Activated CD8-positive, alpha-beta T cell treated with anti-CD3 and anti-CD28 coated beads for 36 hours (primary cell): ENCODE measurements at regions not wholly inside any gene's neighbourhood (a gene's known extent, or its start where the extent isn't known, plus 50 kb on each side); places are given as distances from the start of the nearest gene placed in this dataset.

ENCODE experiments used
- ATAC-seq: fragments of 200-7000 bp; cut with Tn5 transposase; one replicate; pipeline ENCODE4 v1.10.0; 2021; ENCODE audit warnings: mild to moderate bottlenecking, moderate library complexity
- CTCF ChIA-PET: fragments of 350-600 bp; sonication (Branson Sonifier 250); formaldehyde crosslinking; loops from one replicate; lab custom pipeline; 2021; ENCODE audit warnings: antibody characterized with exemption; lab: Charles Lee
- POLR2A ChIA-PET: fragments of 350-600 bp; sonication (Branson Sonifier 250); formaldehyde crosslinking; loops from one replicate; lab custom pipeline; 2021; ENCODE audit warnings: antibody characterized with exemption; lab: Charles Lee
- DNase-seq: peaks from one replicate; pipeline ENCODE4 v3.0.0-alpha.2; 2020
- H3K27ac Mint-ChIP-seq: one replicate; pipeline ENCODE4 v1.8.0; 2021; ENCODE audit warnings: mild to moderate bottlenecking, mixed read lengths
- H3K27me3 Mint-ChIP-seq: one replicate; pipeline ENCODE4 v1.8.0; 2021; ENCODE audit warnings: mixed read lengths
- H3K36me3 Mint-ChIP-seq: one replicate; pipeline ENCODE4 v1.8.0; 2021; ENCODE audit warnings: low read depth, mixed read lengths
- H3K4me1 Mint-ChIP-seq: one replicate; pipeline ENCODE4 v1.8.0; 2021; ENCODE audit warnings: low read depth, mixed read lengths
- H3K4me3 Mint-ChIP-seq: one replicate; pipeline ENCODE4 v1.8.0; 2021; ENCODE audit warnings: mild to moderate bottlenecking, moderate library complexity, mixed read lengths
- H3K9me3 Mint-ChIP-seq: one replicate; pipeline ENCODE4 v1.8.0; 2021; ENCODE audit warnings: mixed read lengths
- CTCF ChIP-seq: fragments of 200-600 bp; IDR thresholded peaks from one replicate; pipeline ENCODE4 v1.8.0; 2022; ENCODE audit warnings: antibody characterized with exemption, mild to moderate bottlenecking
- intact Hi-C: fragments of 100-400 bp; cut with micrococcal nuclease; formaldehyde crosslinking; loops from one replicate; pipeline ENCODE4 v1.10.0; 2022

- peak; percentile 66 for ATAC-seq
- ChIA-PET CTCF (interaction anchor here (1.5 kb wide), 1 partner anchor 178 kb away, joined by 4 read pairs; no protein-coding TSS in a partner anchor), POLR2A (no interaction called here)
- peaks cover 2% of the 10 kb centered on the region for H3K9me3 Mint-ChIP-seq
- peaks cover 9% of the 10 kb centered on the region for H3K4me1 Mint-ChIP-seq
- peak; percentile 56 for DNase-seq
- peaks cover 15% of the 10 kb centered on the region for H3K27me3 Mint-ChIP-seq
- intact Hi-C loops: no loop called here
- H3K36me3 Mint-ChIP-seq: no peaks in the 10 kb centered on the region
- TF ChIP-seq CTCF: no peak
- H3K27ac Mint-ChIP-seq: no peak overlapping the region
- H3K4me3 Mint-ChIP-seq: no peak overlapping the region
These were observed 174.9 kb upstream of the NRP1 start for GRCh38 chr10:33509231-33509831.

- ChIA-PET CTCF (interaction anchor here (1.5 kb wide), 1 partner anchor 177 kb away, joined by 4 read pairs; no protein-coding TSS in a partner anchor), POLR2A (no interaction called here)
- H3K4me3 Mint-ChIP-seq: no peak overlapping the region
- intact Hi-C loops: no loop called here
- H3K9me3 Mint-ChIP-seq: peaks cover 2% of the 10 kb centered on the region
- H3K27me3 Mint-ChIP-seq: peaks cover 15% of the 10 kb centered on the region
- DNase-seq (no peak), ATAC-seq (no peak)
- no peak overlapping the region for H3K27ac Mint-ChIP-seq
- H3K4me1 Mint-ChIP-seq: peaks cover 9% of the 10 kb centered on the region
- TF ChIP-seq CTCF: no peak
- no peaks in the 10 kb centered on the region for H3K36me3 Mint-ChIP-seq
These were observed 173.4 kb upstream of the NRP1 start for GRCh38 chr10:33507662-33508425.

DNA sequence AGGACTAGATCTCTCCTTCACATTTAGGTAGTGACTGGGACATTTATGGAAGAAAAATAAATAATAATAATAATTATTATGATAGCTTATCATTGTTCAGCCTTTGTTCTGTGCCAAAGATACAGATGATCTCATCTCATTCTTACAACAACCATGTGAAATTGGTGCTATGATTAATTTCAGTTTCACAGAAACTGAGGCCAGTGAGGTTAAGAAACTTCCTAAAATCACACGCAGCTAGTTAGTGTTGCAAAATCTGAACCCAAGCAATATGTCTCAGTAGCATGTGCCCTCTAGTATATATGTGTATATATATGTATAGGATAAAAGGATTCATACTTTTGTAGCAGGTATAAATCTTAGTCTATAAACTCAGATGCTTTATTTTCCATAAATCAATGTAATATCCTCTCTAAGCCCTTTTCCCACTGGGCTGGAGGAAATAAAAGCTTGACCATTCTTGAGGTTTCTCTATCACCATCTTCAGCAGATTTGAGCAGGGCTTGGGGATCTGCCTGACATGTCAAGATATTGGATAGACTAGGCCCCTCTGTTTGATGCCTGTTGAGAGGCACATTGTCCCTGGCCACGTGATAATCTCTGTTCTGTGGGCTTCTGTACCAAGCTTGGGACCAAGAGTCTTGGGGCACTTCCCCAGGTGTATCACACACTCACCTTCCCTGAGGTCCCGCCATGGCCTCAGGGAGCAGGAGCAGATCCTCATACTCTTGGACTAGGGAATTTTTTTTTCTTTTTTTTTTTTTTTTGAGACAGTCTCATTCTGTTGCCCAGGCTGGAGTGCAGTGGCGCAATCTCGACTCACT lies 172.6 kb upstream of the NRP1 start:
- no peak for DNase-seq
- Mint-ChIP-seq H3K9me3 (peaks cover 2% of the 10 kb centered on the region), H3K4me1 (peaks cover 9% of the 10 kb centered on the region), H3K27ac (no peak overlapping the region), H3K27me3 (peaks cover 20% of the 10 kb centered on the region), H3K36me3 (no peaks in the 10 kb centered on the region), H3K4me3 (no peak overlapping the region)
- ATAC-seq: peak; percentile 42
- POLR2A ChIA-PET: no interaction called here
- intact Hi-C loops: no loop called here
- CTCF ChIA-PET: no interaction called here
- TF ChIP-seq CTCF: no peak

DNA sequence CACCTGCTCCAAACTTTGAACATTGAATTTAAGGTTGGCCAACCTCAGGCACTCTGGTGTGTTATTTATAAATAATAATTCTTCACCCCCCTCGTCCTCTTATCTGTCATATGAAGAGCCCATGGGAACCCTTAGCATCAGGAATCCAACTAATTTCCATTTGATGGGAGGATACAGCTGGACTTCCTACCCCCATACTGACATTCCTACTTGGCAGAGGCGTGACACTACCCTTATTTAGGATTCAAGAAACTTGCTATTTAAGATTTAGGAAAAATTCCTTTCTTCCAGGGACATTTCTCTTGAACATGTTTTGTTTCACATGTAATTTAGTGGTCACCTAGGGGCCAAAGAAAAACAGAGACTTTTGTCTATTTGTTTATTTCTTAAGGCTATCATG lies 171.9 kb upstream of the NRP1 start:
- CTCF ChIA-PET: no interaction called here
- POLR2A ChIA-PET: no interaction called here
- Mint-ChIP-seq H3K36me3 (no peaks in the 10 kb centered on the region), H3K27ac (no peak overlapping the region), H3K4me3 (no peak overlapping the region), H3K27me3 (peaks cover 20% of the 10 kb centered on the region), H3K9me3 (peaks cover 2% of the 10 kb centered on the region), H3K4me1 (peaks cover 9% of the 10 kb centered on the region)
- ATAC-seq (no peak), DNase-seq (no peak)
- intact Hi-C loops: no loop called here
- no peak for TF ChIP-seq CTCF
